Esophagus squamous epithelium (tissue), 4 donors: ENCODE measurements at regions not wholly inside any gene's neighbourhood (a gene's known extent, or its start where the extent isn't known, plus 50 kb on each side); places are given as distances from the start of the nearest gene placed in this dataset.

Experiments used
- CTCF ChIP-seq, 6 experiments: fragments of 450-650 bp in 4 of 6; fragments of 200-600 bp in 2 of 6; sonication (generic) in 2 of 6; IDR thresholded peaks; one replicate each; pipeline ENCODE4 v1.5.1; 2016 to 2019; ENCODE audit warnings: antibody characterized with exemption in 6 of 6, mild to moderate bottlenecking in 4 of 6, moderate library complexity in 4 of 6
- POLR2A ChIP-seq, 4 donors: fragments of 450-650 bp; IDR thresholded peaks; one replicate each; pipeline ENCODE4 v1.6.1; 2017; ENCODE audit warnings: antibody characterized with exemption in 4 of 4, mild to moderate bottlenecking in 4 of 4, moderate library complexity in 3 of 4

- TF ChIP-seq CTCF (IDR thresholded peaks at IDR 0.05) (no peak), POLR2A (IDR thresholded peaks at IDR 0.05) (no peak)
Measured at GRCh38 chr7:52620849-52621248, 414.6 kb upstream of the POM121L12 start.
